ENCODE measurements at regions not wholly inside any gene's neighbourhood (a gene's known extent, or its start where the extent isn't known, plus 50 kb on each side); places are given as distances from the start of the nearest gene placed in this dataset.
"Not testable (repeated sequence)": the region's sequence is repeated elsewhere in the genome, so short reads cannot be mapped to it uniquely, and the experiment has no call there.

DNA sequence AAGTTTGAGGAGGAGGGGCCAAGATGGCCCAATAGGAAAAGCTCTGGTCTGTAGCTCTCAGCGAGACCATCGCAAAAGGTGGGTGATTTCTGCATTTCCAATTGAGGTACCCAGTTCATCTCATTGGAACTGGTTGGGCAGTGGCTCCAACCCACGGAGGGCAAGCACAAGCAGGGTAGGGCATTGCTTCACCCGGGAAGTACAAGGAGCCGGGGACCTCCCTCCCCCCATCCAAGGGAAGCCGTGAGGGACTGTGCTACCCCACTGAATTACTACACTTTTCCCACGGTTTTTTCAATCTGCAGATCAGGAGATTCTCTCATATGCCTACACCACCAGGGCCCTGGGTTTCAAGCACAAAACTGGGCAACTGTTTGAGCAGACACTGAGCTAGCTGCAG, 58.0 kb upstream of the EFCAB3 start:
- H3K36me3 ChIP-seq (ENCODE audit: control insufficient read depth, insufficient read depth, low read length): no peaks in the 10 kb centered on the region
- no peaks in the 10 kb centered on the region for H3K9me3 ChIP-seq (ENCODE audit: control insufficient read depth, low read length)
- H3K27ac ChIP-seq (ENCODE audit: low read depth, low read length, severe bottlenecking): no peak overlapping the region
- H3K4me3 ChIP-seq (ENCODE audit: extremely low read depth, insufficient read depth, low read length, poor library complexity, severe bottlenecking): no peak overlapping the region
- WGBS, 2 experiments (ENCODE audit: insufficient coverage in 2 of 2): 87 to 92% methylated on average over 5 to 6 of the region's 7 CpGs
- no peaks in the 10 kb centered on the region for H3K4me1 ChIP-seq (ENCODE audit: control insufficient read depth, insufficient read depth, low read length, poor library complexity, severe bottlenecking)

DNA sequence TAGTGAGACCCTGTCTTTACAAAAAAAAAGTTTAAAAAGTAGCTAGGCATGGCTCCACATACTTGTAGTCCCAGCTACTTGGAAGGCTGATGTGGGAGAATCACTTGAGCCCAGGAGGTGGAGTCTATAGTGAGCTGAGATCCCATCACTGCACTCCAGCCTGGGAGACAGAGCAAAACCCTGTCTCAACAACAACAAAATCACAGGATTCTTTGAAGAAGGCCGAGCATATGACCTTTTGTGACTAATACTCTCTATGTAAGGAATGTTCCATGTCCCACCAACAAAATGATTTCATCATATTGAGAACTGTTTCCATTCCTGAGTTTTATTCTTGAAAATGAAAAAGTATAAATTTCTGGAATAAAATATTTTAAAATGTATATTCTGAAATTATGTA, 58.9 kb upstream of the EFCAB3 start:
- Histone ChIP-seq H3K36me3 (ENCODE audit: control insufficient read depth, insufficient read depth, low read length) (no peaks in the 10 kb centered on the region), H3K4me3 (ENCODE audit: extremely low read depth, insufficient read depth, low read length, poor library complexity, severe bottlenecking) (no peak overlapping the region), H3K4me1 (ENCODE audit: control insufficient read depth, insufficient read depth, low read length, poor library complexity, severe bottlenecking) (no peaks in the 10 kb centered on the region), H3K9me3 (ENCODE audit: control insufficient read depth, low read length) (no peaks in the 10 kb centered on the region), H3K27ac (ENCODE audit: low read depth, low read length, severe bottlenecking) (no peak overlapping the region)
- WGBS, 2 experiments (ENCODE audit: insufficient coverage in 2 of 2): no CpG with 5 or more reads among the region's 1 CpG

DNA sequence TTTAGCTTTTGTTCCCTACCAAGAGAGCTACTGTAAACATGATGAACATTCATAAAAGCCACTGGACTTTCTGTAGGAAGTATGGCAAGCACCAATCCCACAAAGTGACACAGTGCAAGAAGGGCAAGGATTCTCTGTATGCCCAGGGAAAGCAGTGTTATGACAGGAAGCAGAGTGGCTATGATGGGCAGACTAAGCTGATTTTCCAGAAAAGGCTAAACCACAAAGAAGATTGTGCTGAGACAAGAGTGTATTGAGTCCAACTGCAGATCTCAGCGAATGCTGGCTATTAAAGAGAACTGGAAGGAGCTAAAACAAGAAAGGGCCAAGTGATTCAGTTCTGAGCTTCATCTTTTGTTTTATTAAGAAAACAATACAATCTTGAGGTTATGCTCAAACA, 60.5 kb upstream of the EFCAB3 start:
- Histone ChIP-seq H3K9me3 (ENCODE audit: control insufficient read depth, low read length) (no peaks in the 10 kb centered on the region), H3K27ac (ENCODE audit: low read depth, low read length, severe bottlenecking) (no peak overlapping the region), H3K36me3 (ENCODE audit: control insufficient read depth, insufficient read depth, low read length) (no peaks in the 10 kb centered on the region), H3K4me3 (ENCODE audit: extremely low read depth, insufficient read depth, low read length, poor library complexity, severe bottlenecking) (no peak overlapping the region), H3K4me1 (ENCODE audit: control insufficient read depth, insufficient read depth, low read length, poor library complexity, severe bottlenecking) (no peaks in the 10 kb centered on the region)
- 100% methylated on average over 1 of the region's 1 CpG for whole genome bisulfite sequencing, 2 experiments (ENCODE audit: insufficient coverage in 2 of 2)

DNA sequence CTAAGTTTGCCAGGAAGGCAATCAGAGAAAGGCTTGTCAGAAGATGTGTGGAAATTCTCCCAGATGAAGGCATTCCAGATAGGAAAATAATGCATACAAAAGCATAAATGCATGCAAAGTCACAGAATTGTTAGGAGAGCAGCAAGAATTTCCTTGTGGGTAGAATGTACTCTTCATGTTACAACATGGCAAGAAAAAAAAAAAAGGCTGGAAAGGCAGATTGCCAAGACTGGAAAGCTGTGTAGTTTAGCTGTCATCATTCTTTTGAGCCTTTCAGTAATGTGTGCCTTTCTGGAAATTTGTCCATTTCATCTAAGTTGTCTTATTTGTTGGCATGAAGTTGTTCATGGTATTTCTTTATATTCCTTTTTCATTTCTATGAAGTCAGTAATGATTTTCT, 71.0 kb upstream of the EFCAB3 start:
- Histone ChIP-seq H3K4me3 (ENCODE audit: extremely low read depth, insufficient read depth, low read length, poor library complexity, severe bottlenecking) (no peak overlapping the region), H3K36me3 (ENCODE audit: control insufficient read depth, insufficient read depth, low read length) (no peaks in the 10 kb centered on the region), H3K27ac (ENCODE audit: low read depth, low read length, severe bottlenecking) (no peak overlapping the region), H3K4me1 (ENCODE audit: control insufficient read depth, insufficient read depth, low read length, poor library complexity, severe bottlenecking) (no peaks in the 10 kb centered on the region), H3K9me3 (ENCODE audit: control insufficient read depth, low read length) (no peaks in the 10 kb centered on the region)

DNA sequence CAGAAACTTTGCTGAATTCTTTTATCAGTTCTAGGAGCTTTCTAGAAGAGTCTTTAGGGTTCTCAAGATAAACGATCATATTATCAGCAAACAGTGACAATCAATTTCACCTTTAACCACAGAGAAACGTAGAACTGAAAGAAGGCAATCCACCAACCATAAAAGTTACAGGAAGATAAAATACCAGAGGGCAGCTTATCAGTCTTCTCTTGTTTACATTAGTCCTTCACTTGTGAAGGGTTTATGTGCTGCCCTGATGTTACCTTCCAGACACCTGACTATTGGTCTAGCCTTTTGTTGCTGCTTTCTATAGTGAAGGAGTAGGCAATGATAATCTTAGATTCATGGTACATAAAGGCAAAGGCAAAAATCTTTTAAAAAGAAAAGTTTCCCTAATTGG, 73.2 kb upstream of the EFCAB3 start:
- no peaks in the 10 kb centered on the region for H3K9me3 ChIP-seq (ENCODE audit: control insufficient read depth, low read length)
- WGBS, 2 experiments (ENCODE audit: insufficient coverage in 2 of 2): 100% methylated on average over 1 of the region's 2 CpGs; no CpG with 5 or more reads in 1 of the 2 experiments

DNA sequence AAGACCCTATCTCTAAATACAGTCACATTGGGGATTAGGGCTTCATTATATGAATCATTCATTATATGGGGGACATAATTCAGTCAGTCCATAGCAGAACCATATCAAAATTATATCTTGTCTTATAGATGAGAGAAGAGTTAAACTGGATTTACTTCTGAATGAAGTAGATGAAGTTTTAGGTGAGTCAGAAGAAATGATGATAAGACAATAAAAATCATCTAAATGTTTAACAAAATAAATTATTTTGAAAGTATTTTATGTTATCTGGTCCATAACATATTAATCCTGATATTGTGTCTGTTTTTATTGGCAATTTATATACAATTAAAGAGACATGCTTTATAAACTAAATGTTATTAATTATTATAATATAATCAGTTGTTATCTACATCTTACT, 76.9 kb upstream of the EFCAB3 start:
- Histone ChIP-seq H3K36me3 (ENCODE audit: control insufficient read depth, insufficient read depth, low read length) (no peaks in the 10 kb centered on the region), H3K4me3 (ENCODE audit: extremely low read depth, insufficient read depth, low read length, poor library complexity, severe bottlenecking) (no peak overlapping the region), H3K4me1 (ENCODE audit: control insufficient read depth, insufficient read depth, low read length, poor library complexity, severe bottlenecking) (no peaks in the 10 kb centered on the region), H3K9me3 (ENCODE audit: control insufficient read depth, low read length) (no peaks in the 10 kb centered on the region), H3K27ac (ENCODE audit: low read depth, low read length, severe bottlenecking) (no peak overlapping the region)

More for the DNA sequence above, 73.2 kb upstream of the EFCAB3 start:
- Histone ChIP-seq H3K4me1 (ENCODE audit: control insufficient read depth, insufficient read depth, low read length, poor library complexity, severe bottlenecking) (no peaks in the 10 kb centered on the region), H3K27ac (ENCODE audit: low read depth, low read length, severe bottlenecking) (no peak overlapping the region), H3K4me3 (ENCODE audit: extremely low read depth, insufficient read depth, low read length, poor library complexity, severe bottlenecking) (no peak overlapping the region), H3K36me3 (ENCODE audit: control insufficient read depth, insufficient read depth, low read length) (no peaks in the 10 kb centered on the region)

DNA sequence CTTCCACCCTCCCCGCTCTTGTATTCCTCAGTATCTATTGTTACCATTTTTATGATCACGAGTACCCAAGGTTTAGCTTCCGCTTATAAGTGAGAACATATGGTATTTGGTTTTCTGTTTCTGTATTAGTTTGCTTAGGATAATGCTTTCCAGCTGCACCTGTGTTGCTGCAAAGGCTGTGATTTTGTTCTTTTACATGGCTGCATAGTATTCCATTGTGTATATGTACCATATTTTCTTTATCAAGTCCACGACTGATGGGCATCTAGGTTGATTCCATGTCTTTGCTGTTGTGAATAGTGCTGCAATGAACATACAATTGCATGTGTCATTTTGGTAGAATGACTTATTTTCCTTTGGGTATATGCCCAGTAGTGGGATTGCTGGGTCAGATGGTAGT, 79.7 kb upstream of the EFCAB3 start:
- H3K4me1 ChIP-seq (ENCODE audit: control insufficient read depth, insufficient read depth, low read length, poor library complexity, severe bottlenecking): no peaks in the 10 kb centered on the region
- H3K27ac ChIP-seq (ENCODE audit: low read depth, low read length, severe bottlenecking): no peak overlapping the region
- H3K9me3 ChIP-seq (ENCODE audit: control insufficient read depth, low read length): no peaks in the 10 kb centered on the region
- WGBS, 2 experiments (ENCODE audit: insufficient coverage in 2 of 2): no CpG with 5 or more reads among the region's 4 CpGs
- no peaks in the 10 kb centered on the region for H3K36me3 ChIP-seq (ENCODE audit: control insufficient read depth, insufficient read depth, low read length)
- no peak overlapping the region for H3K4me3 ChIP-seq (ENCODE audit: extremely low read depth, insufficient read depth, low read length, poor library complexity, severe bottlenecking)

DNA sequence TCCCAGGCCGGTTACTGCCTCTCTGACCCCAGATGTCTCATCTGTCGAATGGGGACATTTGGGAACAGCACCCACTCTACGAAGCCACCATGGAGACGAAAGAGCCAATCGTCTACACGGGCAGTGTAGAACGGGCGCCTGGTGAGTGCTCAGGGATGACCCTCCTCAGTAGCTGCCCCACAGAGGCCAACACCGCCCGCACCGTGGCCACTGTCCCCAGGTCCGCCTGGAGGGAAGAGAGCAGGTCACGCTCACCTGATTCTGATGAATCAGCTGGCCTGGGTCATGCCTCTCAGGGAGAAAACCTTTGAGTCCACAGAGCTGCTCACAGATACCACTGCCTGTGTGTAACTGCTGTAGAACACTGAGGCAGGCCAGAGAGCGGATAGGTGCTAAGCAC, 105.1 kb upstream of the EFCAB3 start:
- H3K27ac ChIP-seq (ENCODE audit: low read depth, low read length, severe bottlenecking); H3K36me3 ChIP-seq (ENCODE audit: control insufficient read depth, insufficient read depth, low read length); H3K9me3 ChIP-seq (ENCODE audit: control insufficient read depth, low read length); H3K4me3 ChIP-seq (ENCODE audit: extremely low read depth, insufficient read depth, low read length, poor library complexity, severe bottlenecking); H3K4me1 ChIP-seq (ENCODE audit: control insufficient read depth, insufficient read depth, low read length, poor library complexity, severe bottlenecking): not testable (repeated sequence)
- 94 to 100% methylated on average over 3 to 4 of the region's 14 CpGs for WGBS, 2 experiments (ENCODE audit: insufficient coverage in 2 of 2)

DNA sequence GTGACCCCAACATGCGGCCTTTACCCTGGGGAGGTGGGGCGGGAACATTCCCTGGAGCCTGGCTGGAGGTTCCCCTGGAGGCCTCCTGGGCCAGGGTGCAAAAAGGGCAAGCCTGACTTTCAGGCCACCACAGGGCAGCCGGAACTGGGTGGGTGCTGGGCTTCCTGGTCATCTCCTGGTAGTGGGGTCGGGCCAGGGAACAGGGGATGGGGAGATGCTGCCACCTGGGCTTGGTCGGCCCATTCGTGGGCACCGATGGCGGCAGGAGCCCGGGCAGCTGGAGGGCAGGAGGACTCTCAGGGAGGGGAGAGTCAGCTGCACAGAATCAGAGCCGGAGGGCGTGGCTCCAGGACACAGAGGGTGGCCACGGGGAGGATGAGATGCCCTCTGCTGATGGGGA, 112.0 kb upstream of the EFCAB3 start:
- WGBS, 2 experiments (ENCODE audit: insufficient coverage in 2 of 2): 95% methylated on average over 4 of the region's 12 CpGs; no CpG with 5 or more reads in 1 of the 2 experiments
- not testable (repeated sequence) for H3K4me1 ChIP-seq (ENCODE audit: control insufficient read depth, insufficient read depth, low read length, poor library complexity, severe bottlenecking); H3K27ac ChIP-seq (ENCODE audit: low read depth, low read length, severe bottlenecking); H3K36me3 ChIP-seq (ENCODE audit: control insufficient read depth, insufficient read depth, low read length); H3K4me3 ChIP-seq (ENCODE audit: extremely low read depth, insufficient read depth, low read length, poor library complexity, severe bottlenecking); H3K9me3 ChIP-seq (ENCODE audit: control insufficient read depth, low read length)

DNA sequence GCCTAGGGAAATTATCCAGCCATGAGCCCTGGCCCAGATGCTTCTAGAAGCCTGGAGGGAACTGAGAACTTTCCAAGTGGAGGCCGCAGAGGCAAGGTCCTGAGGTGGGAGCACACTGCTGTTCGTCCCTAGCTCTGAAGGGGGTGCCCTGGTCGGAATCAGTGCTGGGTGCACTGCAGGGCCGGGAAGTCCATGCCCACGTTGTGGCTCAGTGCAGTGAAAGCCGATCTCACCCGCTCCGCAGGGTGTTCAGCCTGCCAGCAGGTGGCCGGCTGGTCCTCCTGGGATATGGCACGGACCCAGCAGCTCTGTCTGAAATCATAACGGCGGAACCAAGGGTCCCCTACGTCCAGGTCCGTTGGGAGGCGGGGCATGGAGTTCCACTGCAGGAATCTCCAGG, 115.4 kb upstream of the EFCAB3 start:
- H3K36me3 ChIP-seq (ENCODE audit: control insufficient read depth, insufficient read depth, low read length); H3K4me1 ChIP-seq (ENCODE audit: control insufficient read depth, insufficient read depth, low read length, poor library complexity, severe bottlenecking); H3K9me3 ChIP-seq (ENCODE audit: control insufficient read depth, low read length); H3K27ac ChIP-seq (ENCODE audit: low read depth, low read length, severe bottlenecking); H3K4me3 ChIP-seq (ENCODE audit: extremely low read depth, insufficient read depth, low read length, poor library complexity, severe bottlenecking): not testable (repeated sequence)
- no CpG with 5 or more reads among the region's 15 CpGs for WGBS, 2 experiments (ENCODE audit: insufficient coverage in 2 of 2)

DNA sequence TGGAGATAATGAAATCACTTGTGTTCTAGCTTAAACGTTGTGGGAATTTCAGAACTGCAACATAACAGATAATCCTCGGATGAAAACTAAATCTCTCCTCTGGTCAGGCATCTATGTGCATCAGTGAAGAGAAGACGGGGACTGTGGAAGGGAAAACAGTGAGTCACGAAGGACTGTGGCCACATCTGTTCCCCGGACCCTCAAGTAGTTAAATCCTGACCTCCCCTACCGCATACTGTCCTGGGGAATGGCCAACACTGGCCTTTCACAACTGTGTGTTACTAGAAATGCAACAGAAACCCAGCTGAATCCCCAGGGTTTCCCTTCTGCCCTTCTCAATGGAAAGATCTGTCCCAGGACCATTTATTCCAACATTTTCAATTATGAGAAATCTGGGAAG, 124.6 kb upstream of the EFCAB3 start:
- H3K4me3 ChIP-seq (ENCODE audit: extremely low read depth, insufficient read depth, low read length, poor library complexity, severe bottlenecking); H3K27ac ChIP-seq (ENCODE audit: low read depth, low read length, severe bottlenecking); H3K4me1 ChIP-seq (ENCODE audit: control insufficient read depth, insufficient read depth, low read length, poor library complexity, severe bottlenecking); H3K36me3 ChIP-seq (ENCODE audit: control insufficient read depth, insufficient read depth, low read length); H3K9me3 ChIP-seq (ENCODE audit: control insufficient read depth, low read length): not testable (repeated sequence)
- WGBS, 2 experiments (ENCODE audit: insufficient coverage in 2 of 2): 66% methylated on average over 3 of the region's 6 CpGs; no CpG with 5 or more reads in 1 of the 2 experiments

DNA sequence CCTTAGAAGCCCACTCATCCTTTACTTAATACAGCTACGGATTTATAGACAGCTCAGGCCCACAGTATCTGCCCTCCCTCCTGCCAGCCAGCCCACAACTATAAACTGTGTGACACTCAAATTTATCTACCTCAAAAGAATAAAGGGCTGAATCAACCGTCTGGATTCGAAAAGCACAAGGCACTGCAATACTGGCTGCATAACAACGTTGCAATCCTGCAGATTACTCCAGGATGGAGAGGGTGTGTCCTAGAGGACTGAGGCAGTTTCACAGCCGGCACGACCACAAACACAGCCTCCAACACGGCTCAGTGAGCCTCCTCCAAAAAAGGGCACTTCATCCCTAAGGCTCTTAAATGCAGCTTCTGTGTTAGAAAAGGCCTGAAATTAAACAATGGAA, 138.3 kb upstream of the EFCAB3 start:
- H3K4me1 ChIP-seq (ENCODE audit: control insufficient read depth, insufficient read depth, low read length, poor library complexity, severe bottlenecking); H3K27ac ChIP-seq (ENCODE audit: low read depth, low read length, severe bottlenecking); H3K4me3 ChIP-seq (ENCODE audit: extremely low read depth, insufficient read depth, low read length, poor library complexity, severe bottlenecking); H3K36me3 ChIP-seq (ENCODE audit: control insufficient read depth, insufficient read depth, low read length); H3K9me3 ChIP-seq (ENCODE audit: control insufficient read depth, low read length): not testable (repeated sequence)
- WGBS, 2 experiments (ENCODE audit: insufficient coverage in 2 of 2): 70 to 80% methylated on average over 2 to 4 of the region's 7 CpGs

Data from mesodermal cell (in vitro differentiated cells).